Brain microvascular endothelial cell (primary cell): ENCODE measurements at regions not wholly inside any gene's neighbourhood (a gene's known extent, or its start where the extent isn't known, plus 50 kb on each side); places are given as distances from the start of the nearest gene placed in this dataset.

Source experiments
- DNase-seq: peaks from one replicate; pipeline ENCODE4 v3.0.0-alpha.2; 2020
- H3K27ac ChIP-seq: fragments of 250-450 bp; sonication (Bioruptor Pico); 2 replicates; pipeline ENCODE4 v1.5.1; 2020; ENCODE audit warnings: mild to moderate bottlenecking, moderate library complexity
- H3K27me3 ChIP-seq: fragments of 250-450 bp; sonication (Bioruptor Pico); replicated peaks from 2 replicates; pipeline ENCODE4 v1.5.1; 2020; ENCODE audit warnings: mild to moderate bottlenecking
- H3K36me3 ChIP-seq: fragments of 250-450 bp; sonication (Bioruptor Pico); replicated peaks from 2 replicates; pipeline ENCODE4 v1.5.1; 2020; ENCODE audit warnings: mild to moderate bottlenecking
- H3K4me3 ChIP-seq: 2 replicates; pipeline ENCODE4 v1.5.1; 2011; ENCODE audit warnings: low read depth, mild to moderate bottlenecking, control low read depth, low read length, moderate library complexity
- in situ Hi-C: cut with HindIII; loops from 2 replicates; pipeline ENCODE4 v1.10.0; 2017; ENCODE audit warnings: low sequenced_read_pairs, low pct_ligation_motif_present
- TF ChIP-seq, protein P1 (sequence below): IDR thresholded peaks from 2 replicates; pipeline ENCODE4 v1.5.1; 2011; ENCODE audit warnings: low read depth, mild to moderate bottlenecking, moderate library complexity, low read length, control low read depth, inconsistent platforms; ENCODE audit errors: missing control alignments

- in situ Hi-C loops, result no loop called here
- Histone ChIP-seq H3K27me3 (no peaks in the 10 kb centered on the region), H3K36me3 (no peaks in the 10 kb centered on the region), H3K27ac (no peak overlapping the region), H3K4me3 (no peak overlapping the region)
- TF ChIP-seq, protein P1, sequence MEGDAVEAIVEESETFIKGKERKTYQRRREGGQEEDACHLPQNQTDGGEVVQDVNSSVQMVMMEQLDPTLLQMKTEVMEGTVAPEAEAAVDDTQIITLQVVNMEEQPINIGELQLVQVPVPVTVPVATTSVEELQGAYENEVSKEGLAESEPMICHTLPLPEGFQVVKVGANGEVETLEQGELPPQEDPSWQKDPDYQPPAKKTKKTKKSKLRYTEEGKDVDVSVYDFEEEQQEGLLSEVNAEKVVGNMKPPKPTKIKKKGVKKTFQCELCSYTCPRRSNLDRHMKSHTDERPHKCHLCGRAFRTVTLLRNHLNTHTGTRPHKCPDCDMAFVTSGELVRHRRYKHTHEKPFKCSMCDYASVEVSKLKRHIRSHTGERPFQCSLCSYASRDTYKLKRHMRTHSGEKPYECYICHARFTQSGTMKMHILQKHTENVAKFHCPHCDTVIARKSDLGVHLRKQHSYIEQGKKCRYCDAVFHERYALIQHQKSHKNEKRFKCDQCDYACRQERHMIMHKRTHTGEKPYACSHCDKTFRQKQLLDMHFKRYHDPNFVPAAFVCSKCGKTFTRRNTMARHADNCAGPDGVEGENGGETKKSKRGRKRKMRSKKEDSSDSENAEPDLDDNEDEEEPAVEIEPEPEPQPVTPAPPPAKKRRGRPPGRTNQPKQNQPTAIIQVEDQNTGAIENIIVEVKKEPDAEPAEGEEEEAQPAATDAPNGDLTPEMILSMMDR, result no peak
- peak; percentile 34 for DNase-seq
Observed at GRCh38 chr4:32569861-32570260, 1849.7 kb downstream of the PCDH7 start.

DNA sequence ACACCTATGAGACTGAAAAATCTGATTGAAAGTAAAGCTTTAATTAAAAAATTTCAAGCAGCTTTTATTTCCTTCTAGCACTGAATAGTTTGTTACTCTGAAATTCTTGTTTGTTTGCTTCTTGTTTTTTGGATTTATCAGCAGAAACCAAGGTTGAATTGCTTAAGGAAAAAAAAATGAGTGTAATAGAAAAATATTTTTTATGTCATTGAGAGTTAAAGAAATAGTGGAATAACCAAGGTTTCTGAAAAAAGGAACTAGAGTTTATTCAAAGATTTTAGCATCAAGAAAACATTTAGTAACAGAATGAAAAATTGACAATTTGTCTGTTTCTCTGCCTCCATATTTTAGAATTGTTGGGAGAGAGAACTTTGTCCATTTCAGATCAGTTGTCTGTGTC is 1852.2 kb downstream of the PCDH7 start:
- in situ Hi-C loops, result no loop called here
- no peak for DNase-seq

DNA sequence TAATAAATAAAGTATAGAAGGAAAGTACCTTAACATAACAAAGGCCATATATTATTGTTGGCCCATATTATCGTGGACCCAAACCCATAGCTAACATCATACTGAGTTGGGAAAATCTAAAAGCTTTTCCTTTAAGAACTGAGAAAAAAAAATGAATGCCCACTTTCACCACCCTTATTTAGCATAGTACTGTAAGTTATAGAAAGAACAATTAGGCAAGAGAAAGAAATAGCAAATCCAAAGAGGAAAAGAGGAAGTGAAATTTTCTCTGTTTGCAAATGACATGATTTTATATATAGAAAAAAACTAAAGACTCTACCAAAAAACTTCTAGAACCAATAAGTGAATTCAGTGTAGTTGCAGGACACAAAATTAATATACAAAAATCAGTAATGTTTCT is 1854.6 kb downstream of the PCDH7 start:
- TF ChIP-seq, protein P1, result no peak
- no peak overlapping the region for H3K27ac ChIP-seq
- no peak for DNase-seq
- no peaks in the 10 kb centered on the region for H3K36me3 ChIP-seq
- H3K27me3 ChIP-seq, result no peaks in the 10 kb centered on the region
- in situ Hi-C loops, result no loop called here
- H3K4me3 ChIP-seq, result no peak overlapping the region

More for the DNA sequence above, 1852.2 kb downstream of the PCDH7 start:
- H3K36me3 ChIP-seq, result no peaks in the 10 kb centered on the region
- no peak overlapping the region for H3K27ac ChIP-seq
- TF ChIP-seq, protein P1, result no peak
- no peaks in the 10 kb centered on the region for H3K27me3 ChIP-seq
- H3K4me3 ChIP-seq, result no peak overlapping the region

GRCh38 chr4:32589097-32589496 is 1868.9 kb downstream of the PCDH7 start:
- H3K27ac ChIP-seq, result no peak overlapping the region
- DNase-seq, result no peak
- TF ChIP-seq, protein P1, result no peak
- in situ Hi-C loops, result no loop called here
- H3K4me3 ChIP-seq, result no peak overlapping the region
- no peaks in the 10 kb centered on the region for H3K36me3 ChIP-seq
- H3K27me3 ChIP-seq, result no peaks in the 10 kb centered on the region

DNA sequence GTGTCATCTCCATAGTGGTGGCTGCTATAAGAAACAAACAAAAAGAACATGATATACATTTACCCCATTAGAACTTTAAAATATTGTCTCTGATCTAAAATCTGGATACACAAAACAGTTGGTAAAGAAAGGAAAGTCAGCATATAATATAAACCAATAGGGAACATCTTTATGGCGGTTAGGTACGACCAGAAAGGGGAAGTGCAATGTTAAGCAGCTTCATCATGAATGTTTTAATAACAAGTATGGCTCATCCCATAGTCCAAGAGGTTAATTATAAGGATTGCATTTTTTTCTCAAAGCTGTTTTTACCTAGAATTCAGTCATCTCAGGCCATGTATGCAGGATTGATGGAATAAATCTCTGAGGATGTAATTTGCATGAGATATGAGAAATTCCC is 1869.7 kb downstream of the PCDH7 start:
- no peak for DNase-seq
- H3K27ac ChIP-seq, result no peak overlapping the region
- no peaks in the 10 kb centered on the region for H3K36me3 ChIP-seq
- no peaks in the 10 kb centered on the region for H3K27me3 ChIP-seq
- TF ChIP-seq, protein P1, result no peak
- H3K4me3 ChIP-seq, result no peak overlapping the region
- in situ Hi-C loops, result no loop called here

- H3K4me3 ChIP-seq, result no peak overlapping the region
- no peak for DNase-seq
- H3K36me3 ChIP-seq, result no peaks in the 10 kb centered on the region
- no peaks in the 10 kb centered on the region for H3K27me3 ChIP-seq
- in situ Hi-C loops, result no loop called here
- TF ChIP-seq, protein P1, result no peak
- no peak overlapping the region for H3K27ac ChIP-seq
Observed at GRCh38 chr4:32597354-32597753, 1877.2 kb downstream of the PCDH7 start.
